SK-N-MC (cell line): ENCODE measurements at regions not wholly inside any gene's neighbourhood (a gene's known extent, or its start where the extent isn't known, plus 50 kb on each side); places are given as distances from the start of the nearest gene placed in this dataset.

Experiments used
- EZH2 ChIP-seq: fragments of 200-600 bp; sonication (generic); IDR thresholded peaks from one replicate; pipeline ENCODE4 v1.6.1; 2017; ENCODE audit warnings: antibody characterized with exemption
- POLR2AphosphoS5 ChIP-seq: IDR thresholded peaks from 2 replicates; pipeline ENCODE4 v1.6.1; 2012; ENCODE audit warnings: mild to moderate bottlenecking, low read depth, low read length, borderline replicate concordance

- no peak for TF ChIP-seq POLR2AphosphoS5
- no peak for TF ChIP-seq EZH2
Observed at GRCh38 chr6:19554356-19555225, 282.6 kb upstream of the ID4 start.
